Ectodermal cell (in vitro differentiated cells): ENCODE measurements at regions not wholly inside any gene's neighbourhood (a gene's known extent, or its start where the extent isn't known, plus 50 kb on each side); places are given as distances from the start of the nearest gene placed in this dataset.

Experiments used
- H3K27ac ChIP-seq: 2 replicates; pipeline ENCODE4 v1.7.0; 2013; ENCODE audit warnings: mild to moderate bottlenecking, low read depth, low read length; ENCODE audit not compliant: insufficient read depth, poor library complexity, severe bottlenecking
- H3K27me3 ChIP-seq: 2 replicates; pipeline ENCODE4 v1.7.0; 2013; ENCODE audit warnings: mild to moderate bottlenecking, low read length; ENCODE audit not compliant: insufficient read depth, control insufficient read depth, poor library complexity, severe bottlenecking
- H3K36me3 ChIP-seq: one replicate; pipeline ENCODE4 v1.7.0; 2013; ENCODE audit warnings: low read length; ENCODE audit not compliant: control insufficient read depth, insufficient read depth
- H3K4me1 ChIP-seq: one replicate; pipeline ENCODE4 v1.7.0; 2013; ENCODE audit warnings: low read length; ENCODE audit not compliant: control insufficient read depth, insufficient read depth
- H3K4me3 ChIP-seq: 2 replicates; pipeline ENCODE4 v1.7.0; 2013; ENCODE audit warnings: low read depth, low read length, control low read depth; ENCODE audit not compliant: insufficient read depth
- H3K9me3 ChIP-seq: 2 replicates; pipeline ENCODE4 v1.7.0; 2013; ENCODE audit warnings: mild to moderate bottlenecking, low read length, moderate library complexity; ENCODE audit not compliant: control insufficient read depth
- WGBS, 2 experiments: methylation state at CpG; one replicate each; pipeline ENCODE4 v1.1.7; 2013; ENCODE audit warnings: missing lambda C conversion rate in 2 of 2; 5-methylcytosine and 5-hydroxymethylcytosine counted together

DNA sequence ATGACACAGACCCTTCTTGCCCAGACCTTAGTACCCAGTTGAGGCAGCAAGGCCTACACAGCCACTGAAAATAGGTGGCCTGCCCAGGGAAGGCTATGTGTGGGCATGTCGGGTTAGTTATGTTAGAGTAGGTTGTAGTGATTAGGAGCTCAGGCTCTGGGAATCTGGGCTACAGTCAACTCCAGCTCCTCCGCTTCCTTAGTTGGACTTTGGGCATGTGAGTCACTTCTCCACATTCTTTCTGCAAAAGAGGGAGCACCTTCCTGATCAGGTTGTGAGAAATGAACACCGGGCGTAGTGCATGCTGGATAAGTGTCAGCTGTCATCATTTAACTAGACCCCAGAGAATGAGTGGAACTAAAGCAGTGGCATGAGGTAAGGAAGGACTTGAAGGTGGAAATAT, 64.8 kb downstream of the ARHGAP35 start:
- Histone ChIP-seq H3K9me3 (no peaks in the 10 kb centered on the region), H3K36me3 (peaks cover 19% of the 10 kb centered on the region), H3K4me1 (peaks cover 38% of the 10 kb centered on the region), H3K27ac (no peak overlapping the region), H3K4me3 (no peak overlapping the region), H3K27me3 (no peaks in the 10 kb centered on the region)
- 94 to 95% methylated on average over 4 of the region's 4 CpGs for WGBS, 2 experiments

DNA sequence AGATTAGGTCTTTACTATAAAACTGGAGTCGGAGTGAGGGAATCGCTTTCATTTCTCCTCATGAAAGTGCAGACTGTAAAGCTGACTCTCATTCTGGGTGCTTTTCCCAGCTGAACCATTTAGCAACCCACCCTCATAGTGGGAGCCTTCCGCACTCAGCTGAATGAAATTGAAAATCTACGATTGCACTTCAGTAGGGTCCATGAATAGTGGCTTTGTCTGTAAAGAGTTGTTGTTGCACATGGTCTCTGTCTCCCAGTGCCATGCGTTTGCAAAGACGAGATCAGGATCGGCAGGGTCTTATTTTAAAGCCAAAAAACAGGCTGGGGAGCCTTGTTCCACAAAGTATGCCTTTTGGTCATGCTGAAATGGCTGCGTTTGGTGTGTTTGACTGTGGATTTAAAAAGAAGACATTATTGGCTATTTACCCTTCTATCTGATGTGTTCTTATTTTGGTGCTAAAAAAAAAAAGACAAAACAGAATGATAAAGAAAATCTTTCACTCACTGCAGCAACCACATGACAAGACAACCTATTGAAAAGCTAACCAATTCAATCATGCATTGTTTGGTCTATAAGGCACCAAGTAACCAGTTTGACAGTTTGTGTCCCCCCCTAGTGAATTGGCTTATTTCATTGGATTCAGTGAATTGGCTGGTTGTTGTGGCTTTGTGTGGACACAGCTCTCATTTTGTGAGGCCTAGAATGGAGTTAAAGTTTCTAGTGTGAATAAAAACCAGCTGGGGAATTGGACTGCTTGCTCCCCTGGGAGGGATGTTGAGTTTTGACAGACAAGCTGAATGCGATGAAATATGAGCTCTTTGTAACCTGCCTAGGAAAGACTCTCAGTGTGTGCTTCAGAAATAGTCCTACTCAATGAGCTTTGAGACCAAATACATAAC, 65.6 kb downstream of the ARHGAP35 start:
- no peaks in the 10 kb centered on the region for H3K9me3 ChIP-seq
- H3K4me3 ChIP-seq = no peak overlapping the region
- peaks cover 38% of the 10 kb centered on the region for H3K4me1 ChIP-seq
- H3K36me3 ChIP-seq = peaks cover 11% of the 10 kb centered on the region
- H3K27me3 ChIP-seq = no peaks in the 10 kb centered on the region
- peak overlapping the region; percentile 79 for H3K27ac ChIP-seq
- WGBS, 2 experiments = 71 to 76% methylated on average over 9 of the region's 9 CpGs

DNA sequence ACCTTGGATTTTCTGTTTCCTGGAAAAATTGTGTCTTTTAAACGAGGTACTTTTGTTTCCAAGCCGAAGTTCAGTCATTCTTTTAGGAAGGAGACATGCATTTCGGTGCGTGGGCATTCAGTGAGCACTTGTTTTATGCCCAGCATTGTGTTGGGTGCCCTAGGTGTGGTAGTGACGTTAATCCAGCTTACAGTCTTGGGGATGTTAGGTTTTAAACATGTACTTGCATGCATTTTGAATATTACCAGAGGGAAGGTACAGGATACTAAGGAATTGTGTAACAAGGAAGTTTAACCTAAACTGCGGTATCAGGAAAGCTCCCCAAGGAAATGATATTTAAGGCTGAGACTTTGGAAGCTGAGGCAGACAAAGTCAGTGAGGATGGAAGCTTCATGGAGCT, 66.3 kb downstream of the ARHGAP35 start:
- Histone ChIP-seq H3K36me3 (peaks cover 8% of the 10 kb centered on the region), H3K27ac (peak overlapping the region; percentile 40), H3K27me3 (no peaks in the 10 kb centered on the region), H3K9me3 (no peaks in the 10 kb centered on the region), H3K4me1 (peaks cover 38% of the 10 kb centered on the region), H3K4me3 (no peak overlapping the region)
- WGBS, 2 experiments = 92 to 94% methylated on average over 6 of the region's 6 CpGs

DNA sequence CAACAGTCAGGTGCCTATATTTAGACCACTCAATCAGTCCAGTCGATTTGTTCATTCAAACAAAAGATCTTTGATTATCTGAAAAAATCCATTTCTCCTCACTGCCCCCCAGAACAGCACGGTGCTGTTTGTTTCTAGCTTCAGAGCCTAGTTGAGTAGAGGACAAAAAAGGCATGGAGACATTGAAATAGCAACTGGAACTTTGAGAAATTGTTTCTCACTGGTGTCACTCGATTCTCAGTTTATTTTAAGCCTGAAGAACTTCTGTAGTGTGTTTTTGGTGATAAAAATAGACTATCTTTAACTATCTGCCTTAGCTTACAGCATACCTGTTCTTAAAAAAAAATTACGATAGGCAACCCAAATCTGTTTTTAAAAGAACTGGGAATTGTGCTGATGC, 67.1 kb downstream of the ARHGAP35 start:
- Histone ChIP-seq H3K27me3 (no peaks in the 10 kb centered on the region), H3K4me1 (peaks cover 38% of the 10 kb centered on the region), H3K36me3 (peaks cover under 1% of the 10 kb centered on the region), H3K4me3 (no peak overlapping the region), H3K9me3 (no peaks in the 10 kb centered on the region), H3K27ac (no peak overlapping the region)
- 96 to 97% methylated on average over 4 of the region's 4 CpGs for WGBS, 2 experiments

DNA sequence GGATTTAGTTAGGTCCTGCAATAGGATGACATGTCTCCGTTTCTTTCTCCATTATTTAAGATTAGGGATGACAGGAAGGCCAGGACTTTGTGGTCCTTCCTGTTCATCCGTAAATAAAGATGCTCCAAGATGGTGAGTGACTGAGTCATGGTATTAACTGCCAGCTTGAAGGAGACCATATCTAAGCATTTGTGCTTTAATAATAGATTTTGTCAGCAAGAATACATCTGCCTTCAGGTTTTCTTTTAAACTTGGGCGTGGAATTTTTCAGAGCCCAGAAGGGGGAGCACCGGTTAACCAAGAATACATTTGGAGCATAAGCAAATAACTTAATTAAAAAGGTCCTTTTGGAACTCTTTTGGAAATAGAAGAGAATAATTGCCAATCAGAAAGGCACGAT, 68.2 kb downstream of the ARHGAP35 start:
- no peaks in the 10 kb centered on the region for H3K9me3 ChIP-seq
- 93 to 95% methylated on average over 5 of the region's 5 CpGs for WGBS, 2 experiments
- H3K27ac ChIP-seq = no peak overlapping the region
- H3K4me3 ChIP-seq = no peak overlapping the region
- no peaks in the 10 kb centered on the region for H3K36me3 ChIP-seq
- peaks cover 41% of the 10 kb centered on the region for H3K4me1 ChIP-seq
- no peaks in the 10 kb centered on the region for H3K27me3 ChIP-seq

DNA sequence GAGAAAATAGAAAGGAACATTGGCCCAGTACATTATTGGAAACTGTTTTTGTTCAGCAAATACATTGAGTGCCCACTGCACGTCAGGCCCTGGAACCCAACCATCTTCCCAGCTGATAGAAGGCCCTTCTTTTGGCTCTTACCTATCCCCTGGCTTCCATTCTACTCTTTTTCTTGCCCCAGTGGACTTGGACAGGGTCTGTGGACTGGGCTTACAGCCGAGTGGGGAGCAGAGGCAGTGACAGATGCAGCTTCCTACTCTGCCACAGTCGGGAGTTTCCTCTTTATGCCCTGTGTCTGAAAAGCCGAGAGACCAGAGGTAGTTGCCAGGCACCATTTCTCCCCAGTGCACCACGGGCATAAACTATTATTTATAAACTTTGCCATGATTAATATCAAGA, 70.4 kb downstream of the ARHGAP35 start:
- Histone ChIP-seq H3K9me3 (no peaks in the 10 kb centered on the region), H3K4me1 (peaks cover 19% of the 10 kb centered on the region), H3K4me3 (no peak overlapping the region), H3K27me3 (no peaks in the 10 kb centered on the region), H3K36me3 (no peaks in the 10 kb centered on the region), H3K27ac (no peak overlapping the region)
- WGBS, 2 experiments = 94 to 96% methylated on average over 4 to 5 of the region's 5 CpGs

DNA sequence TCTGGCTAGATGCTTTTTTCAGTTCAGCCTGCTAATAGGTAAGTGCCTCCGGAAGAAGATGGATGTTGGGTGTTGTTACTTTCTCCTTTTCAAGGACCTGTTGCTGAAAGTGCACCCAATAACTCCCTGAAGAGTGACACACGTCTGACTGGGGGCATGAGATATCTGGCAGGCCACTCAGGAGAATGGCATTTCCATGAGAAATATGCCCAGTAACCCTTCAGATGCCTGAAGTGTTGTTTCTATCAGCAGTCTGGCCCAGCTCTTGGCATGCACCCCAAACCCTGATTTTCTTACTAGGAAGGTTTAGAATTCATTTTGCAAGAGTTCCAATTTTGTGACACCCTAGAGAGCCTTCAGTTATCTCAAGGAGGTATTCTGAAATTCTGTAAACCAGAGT, 71.5 kb downstream of the ARHGAP35 start:
- Histone ChIP-seq H3K9me3 (no peaks in the 10 kb centered on the region), H3K36me3 (peaks cover 1% of the 10 kb centered on the region), H3K4me1 (peaks cover 8% of the 10 kb centered on the region), H3K4me3 (no peak overlapping the region), H3K27me3 (no peaks in the 10 kb centered on the region), H3K27ac (peak overlapping the region; percentile 33)
- 82 to 87% methylated on average over 2 of the region's 2 CpGs for WGBS, 2 experiments

DNA sequence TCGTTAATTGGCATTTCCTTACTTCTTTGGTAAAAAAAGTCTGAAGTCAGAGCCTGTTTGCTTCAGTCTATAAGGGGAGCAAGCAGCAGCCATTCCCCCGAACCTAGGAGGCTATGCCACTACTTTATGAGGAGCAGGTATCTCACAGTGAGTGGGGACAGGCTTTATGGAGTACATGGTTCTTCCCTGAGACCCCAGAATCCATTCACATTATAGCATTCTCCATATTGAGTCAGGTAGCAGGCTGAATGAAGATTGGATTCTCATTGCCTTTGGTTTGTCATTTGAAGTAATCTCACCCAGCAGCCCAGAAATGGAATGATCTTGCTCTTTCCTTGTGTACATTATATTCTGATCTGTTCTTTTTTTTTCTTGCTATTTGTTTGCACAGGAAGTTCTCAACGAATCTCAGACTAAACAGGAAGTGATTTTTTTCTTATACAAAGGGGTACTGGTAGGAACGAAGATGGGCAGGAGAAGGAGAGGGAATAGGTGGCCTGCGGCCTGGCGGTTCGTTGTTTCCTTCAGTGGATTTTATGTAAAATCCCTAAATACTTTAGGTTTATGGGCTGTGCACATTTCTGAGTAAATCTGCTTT, 74.4 kb downstream of the ARHGAP35 start:
- Histone ChIP-seq H3K27me3 (no peaks in the 10 kb centered on the region), H3K27ac (no peak overlapping the region), H3K4me3 (no peak overlapping the region), H3K9me3 (no peaks in the 10 kb centered on the region), H3K36me3 (peaks cover 13% of the 10 kb centered on the region), H3K4me1 (peaks cover 4% of the 10 kb centered on the region)
- 89 to 94% methylated on average over 7 of the region's 7 CpGs for WGBS, 2 experiments

DNA sequence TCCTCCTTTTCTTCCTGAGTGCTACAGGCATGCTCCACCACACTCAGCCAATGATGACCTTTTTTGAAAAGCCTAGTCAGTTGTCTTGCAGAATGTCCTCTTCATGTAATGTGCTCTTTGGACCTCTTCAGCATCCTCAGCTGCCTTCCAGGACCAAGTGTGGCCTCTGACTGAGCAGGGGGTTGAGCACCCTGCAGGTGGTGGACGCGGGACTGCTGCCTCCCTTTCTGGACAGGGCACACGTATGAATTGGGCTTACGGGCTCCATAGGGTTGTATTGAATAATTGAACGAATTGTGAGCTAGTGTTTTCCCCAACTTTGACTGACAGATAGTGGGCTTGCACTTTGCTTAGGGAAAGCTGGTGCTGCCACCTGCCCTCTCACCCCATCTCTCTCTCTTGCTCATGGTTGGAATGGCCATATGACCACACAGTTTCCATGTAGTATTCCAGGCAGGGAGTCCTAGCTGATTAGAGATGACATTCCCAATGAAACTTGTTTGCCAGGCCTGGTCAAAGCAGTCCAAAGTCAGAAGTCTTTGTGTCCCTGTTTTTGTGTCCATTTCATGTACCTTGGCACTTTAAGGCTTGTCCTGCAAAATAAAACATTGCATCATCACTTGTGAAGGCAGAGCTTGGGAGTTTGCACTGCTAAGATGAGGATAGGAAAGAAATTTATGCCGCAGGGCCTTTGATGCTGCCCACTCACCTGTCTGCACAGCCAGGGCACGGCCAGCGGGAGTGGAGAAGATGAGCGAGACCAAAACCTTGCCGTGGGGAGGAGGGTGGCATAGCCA, 76.3 kb upstream of the NPAS1 start:
- Histone ChIP-seq H3K36me3 (peaks cover 12% of the 10 kb centered on the region), H3K27ac (no peak overlapping the region)
- 92 to 94% methylated on average over 10 of the region's 10 CpGs for WGBS, 2 experiments

More for the DNA sequence above, 76.3 kb upstream of the NPAS1 start:
- no peaks in the 10 kb centered on the region for H3K27me3 ChIP-seq
- H3K9me3 ChIP-seq = no peaks in the 10 kb centered on the region
- no peak overlapping the region for H3K4me3 ChIP-seq
- H3K4me1 ChIP-seq = peaks cover 28% of the 10 kb centered on the region
